GM23248 (cell line): ENCODE measurements at regions not wholly inside any gene's neighbourhood (a gene's known extent, or its start where the extent isn't known, plus 50 kb on each side); places are given as distances from the start of the nearest gene placed in this dataset.

ENCODE experiments used
- DNase-seq: peaks from one replicate; pipeline ENCODE4 v3.0.0-alpha.2; 2015
- H2AFZ ChIP-seq: fragments of 200-600 bp; sonication (generic); 2 replicates; pipeline ENCODE4 v1.6.1; 2016; ENCODE audit warnings: antibody characterized with exemption
- H3F3A ChIP-seq: fragments of 200-600 bp; sonication (generic); 2 replicates; pipeline ENCODE4 v1.6.1; 2016; ENCODE audit warnings: mild to moderate bottlenecking, antibody characterized with exemption, mixed run types; ENCODE audit not compliant: insufficient read depth
- H3K27ac ChIP-seq: fragments of 200-600 bp; sonication (generic); 2 replicates; pipeline ENCODE4 v1.5.1; 2016; ENCODE audit warnings: mild to moderate bottlenecking
- H3K27me3 ChIP-seq: fragments of 200-600 bp; sonication (generic); replicated peaks from 2 replicates; pipeline ENCODE4 v1.6.1; 2016; ENCODE audit warnings: mild to moderate bottlenecking; ENCODE audit not compliant: insufficient read depth
- H3K36me3 ChIP-seq: fragments of 200-600 bp; sonication (generic); 2 replicates; pipeline ENCODE4 v1.6.1; 2016; ENCODE audit warnings: low read depth, mild to moderate bottlenecking
- H3K4me1 ChIP-seq: fragments of 200-600 bp; sonication (generic); 2 replicates; pipeline ENCODE4 v1.6.1; 2016; ENCODE audit warnings: mild to moderate bottlenecking; ENCODE audit not compliant: insufficient read depth
- H3K4me2 ChIP-seq: fragments of 200-600 bp; sonication (generic); one replicate; pipeline ENCODE4 v1.6.1; 2016; ENCODE audit warnings: mild to moderate bottlenecking; ENCODE audit not compliant: unreplicated experiment
- H3K4me3 ChIP-seq: fragments of 200-600 bp; sonication (generic); 2 replicates; pipeline ENCODE4 v1.5.1; 2016; ENCODE audit warnings: mild to moderate bottlenecking
- H3K79me2 ChIP-seq: fragments of 200-600 bp; sonication (generic); 2 replicates; pipeline ENCODE4 v1.6.1; 2016; ENCODE audit warnings: mild to moderate bottlenecking; ENCODE audit not compliant: insufficient read depth
- H3K9ac ChIP-seq: fragments of 200-600 bp; sonication (generic); 2 replicates; pipeline ENCODE4 v1.6.1; 2016; ENCODE audit warnings: mild to moderate bottlenecking
- H3K9me2 ChIP-seq: fragments of 200-600 bp; sonication (generic); 2 replicates; pipeline ENCODE4 v1.6.1; 2016; ENCODE audit warnings: mixed run types, mild to moderate bottlenecking, moderate library complexity; ENCODE audit not compliant: insufficient read depth
- H3K9me3 ChIP-seq: fragments of 200-600 bp; sonication (generic); one replicate; pipeline ENCODE4 v1.6.1; 2017; ENCODE audit warnings: low read depth
- H4K20me1 ChIP-seq: fragments of 200-600 bp; sonication (generic); 2 replicates; pipeline ENCODE4 v1.6.0; 2016; ENCODE audit not compliant: insufficient read depth
- EZH2 ChIP-seq: fragments of 200-600 bp; sonication (generic); IDR thresholded peaks from 2 replicates; pipeline ENCODE4 v1.6.1; 2018; ENCODE audit warnings: antibody characterized with exemption, mild to moderate bottlenecking; ENCODE audit not compliant: insufficient read depth, poor library complexity, severe bottlenecking
- EZH2phosphoT487 ChIP-seq: fragments of 200-600 bp; sonication (generic); IDR thresholded peaks from 2 replicates; pipeline ENCODE4 v1.6.1; 2018; ENCODE audit warnings: antibody characterized with exemption, moderate library complexity, mild to moderate bottlenecking, low read depth; ENCODE audit not compliant: insufficient read depth
- WGBS, 2 experiments: methylation state at CpG; one replicate each; pipeline ENCODE4 v1.1.6; 2015 to 2017; ENCODE audit warnings: low lambda C conversion rate in 2 of 2, low coverage in 1 of 2; ENCODE audit errors: missing lambda C conversion rate in 2 of 2; 5-methylcytosine and 5-hydroxymethylcytosine counted together
- in situ Hi-C: fragments of 300-500 bp; cut with MboI; formaldehyde crosslinking; loops from 2 replicates; pipeline ENCODE4 v1.15.0; 2020

GRCh38 chr2:100645695-100646429 is 83.1 kb downstream of the PDCL3 start:
- Histone ChIP-seq H3K36me3 (no peaks in the 10 kb centered on the region), H3K79me2 (no peaks in the 10 kb centered on the region), H3K27ac (no peak overlapping the region), H3K4me1 (no peaks in the 10 kb centered on the region), H2AFZ (no peak overlapping the region), H3K4me2 (no peak overlapping the region), H3K27me3 (peaks cover 25% of the 10 kb centered on the region), H3K9ac (no peak overlapping the region), H3K9me3 (no peaks in the 10 kb centered on the region), H3K4me3 (no peak overlapping the region), H3K9me2 (no peaks in the 10 kb centered on the region), H4K20me1 (no peaks in the 10 kb centered on the region), H3F3A (no peaks in the 10 kb centered on the region)
- no peak for DNase-seq
- TF ChIP-seq EZH2phosphoT487: no peak
- no peak for TF ChIP-seq EZH2
- 33 to 36% methylated on average over 8 of the region's 8 CpGs for WGBS, 2 experiments
- in situ Hi-C loops: no loop called here

- no peak for TF ChIP-seq EZH2
- TF ChIP-seq EZH2phosphoT487: no peak
- no peaks in the 10 kb centered on the region for H3K79me2 ChIP-seq
- H3K4me3 ChIP-seq: no peak overlapping the region
- no peaks in the 10 kb centered on the region for H3K9me3 ChIP-seq
- in situ Hi-C loops: no loop called here
- H3K9me2 ChIP-seq: no peaks in the 10 kb centered on the region
- H4K20me1 ChIP-seq: no peaks in the 10 kb centered on the region
- no peak for DNase-seq
- no peak overlapping the region for H3K4me2 ChIP-seq
- WGBS, 2 experiments: 12 to 16% methylated on average over 1 of the region's 1 CpG
- peaks cover 17% of the 10 kb centered on the region; the same call in 1 of the 2 replicates for H3K27me3 ChIP-seq
- H2AFZ ChIP-seq: no peak overlapping the region
- H3K4me1 ChIP-seq: no peaks in the 10 kb centered on the region
- no peak overlapping the region for H3K9ac ChIP-seq
- no peak overlapping the region for H3K27ac ChIP-seq
- H3K36me3 ChIP-seq: no peaks in the 10 kb centered on the region
- no peaks in the 10 kb centered on the region for H3F3A ChIP-seq
These were observed 84.9 kb downstream of the PDCL3 start for GRCh38 chr2:100647709-100648108.

GRCh38 chr2:100650151-100650550 is 87.4 kb downstream of the PDCL3 start:
- no peak overlapping the region for H3K4me3 ChIP-seq
- H3F3A ChIP-seq: no peaks in the 10 kb centered on the region
- no peaks in the 10 kb centered on the region for H3K4me1 ChIP-seq
- peaks cover 17% of the 10 kb centered on the region; the same call in 1 of the 2 replicates for H3K27me3 ChIP-seq
- no peak for TF ChIP-seq EZH2
- TF ChIP-seq EZH2phosphoT487: no peak
- H3K36me3 ChIP-seq: no peaks in the 10 kb centered on the region
- no peak overlapping the region for H3K27ac ChIP-seq
- H3K9ac ChIP-seq: no peak overlapping the region
- 10 to 15% methylated on average over 3 of the region's 3 CpGs for WGBS, 2 experiments
- H2AFZ ChIP-seq: no peak overlapping the region
- no peaks in the 10 kb centered on the region for H3K9me3 ChIP-seq
- DNase-seq: no peak
- H3K79me2 ChIP-seq: no peaks in the 10 kb centered on the region
- in situ Hi-C loops: no loop called here
- H3K9me2 ChIP-seq: no peaks in the 10 kb centered on the region
- no peak overlapping the region for H3K4me2 ChIP-seq
- H4K20me1 ChIP-seq: no peaks in the 10 kb centered on the region

GRCh38 chr2:100653449-100654035 is 90.7 kb downstream of the PDCL3 start:
- Histone ChIP-seq H3F3A (no peaks in the 10 kb centered on the region), H3K9me2 (no peaks in the 10 kb centered on the region), H3K9me3 (no peaks in the 10 kb centered on the region), H4K20me1 (no peaks in the 10 kb centered on the region), H3K4me1 (no peaks in the 10 kb centered on the region), H3K4me3 (no peak overlapping the region), H2AFZ (no peak overlapping the region), H3K79me2 (no peaks in the 10 kb centered on the region), H3K36me3 (no peaks in the 10 kb centered on the region), H3K9ac (no peak overlapping the region), H3K4me2 (no peak overlapping the region), H3K27me3 (peaks cover 30% of the 10 kb centered on the region), H3K27ac (no peak overlapping the region)
- TF ChIP-seq EZH2: no peak
- no peak for TF ChIP-seq EZH2phosphoT487
- DNase-seq: no peak
- WGBS, 2 experiments: 48 to 50% methylated on average over 7 of the region's 7 CpGs
- in situ Hi-C loops: no loop called here
